ENCODE measurements at regions not wholly inside any gene's neighbourhood (a gene's known extent, or its start where the extent isn't known, plus 50 kb on each side); places are given as distances from the start of the nearest gene placed in this dataset.

DNA sequence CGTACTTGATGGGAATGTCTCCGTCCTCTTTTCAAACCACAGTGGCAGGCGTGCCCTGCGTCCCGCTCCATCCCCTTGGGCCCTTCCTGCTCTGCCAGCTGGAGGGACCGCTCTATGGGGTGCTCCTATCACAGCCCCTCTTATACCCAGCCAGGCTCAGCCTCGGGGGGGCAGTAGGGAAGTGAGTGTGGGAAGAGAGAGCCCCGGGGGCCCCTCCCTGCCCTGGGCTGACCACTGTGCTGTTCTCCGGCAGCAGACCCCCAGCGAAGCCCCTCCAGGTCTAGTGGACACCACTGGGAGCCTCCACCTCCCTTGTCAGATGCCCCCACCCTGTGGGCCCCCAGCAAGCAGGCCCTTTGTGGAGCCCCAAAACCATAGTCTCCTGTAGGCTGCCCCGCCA, 572.5 kb downstream of the BRD1 start:
- ATAC-seq (replicated peaks in 1 of 2) (no peak), DNase-seq (no peak)
- H3K36me3 Mint-ChIP-seq (ENCODE audit: insufficient read depth in 2 of 2): no peaks in the 10 kb centered on the region
- peaks cover 7% of the 10 kb centered on the region for H3K27me3 Mint-ChIP-seq (ENCODE audit: low read depth)
- no peak overlapping the region for H3K4me3 Mint-ChIP-seq
- H3K4me1 Mint-ChIP-seq (ENCODE audit: low read depth): no peaks in the 10 kb centered on the region
- no peaks in the 10 kb centered on the region for H3K9me3 Mint-ChIP-seq
- no peak overlapping the region for H3K27ac Mint-ChIP-seq

- no peak overlapping the region for H3K27ac Mint-ChIP-seq
- no peak for ATAC-seq (replicated peaks in 1 of 2)
- no peak for DNase-seq
- no peak overlapping the region for H3K4me3 Mint-ChIP-seq
- no peaks in the 10 kb centered on the region for H3K36me3 Mint-ChIP-seq (ENCODE audit: insufficient read depth in 2 of 2)
- H3K27me3 Mint-ChIP-seq (ENCODE audit: low read depth): peaks cover 16% of the 10 kb centered on the region
- H3K9me3 Mint-ChIP-seq: no peaks in the 10 kb centered on the region
- no peaks in the 10 kb centered on the region for H3K4me1 Mint-ChIP-seq (ENCODE audit: low read depth)
These were observed 574.0 kb downstream of the BRD1 start for GRCh38 chr22:49253656-49254055.

GRCh38 chr22:49251371-49251770, 576.3 kb downstream of the BRD1 start:
- Mint-ChIP-seq H3K27ac (no peak overlapping the region), H3K9me3 (no peaks in the 10 kb centered on the region), H3K36me3 (ENCODE audit: insufficient read depth in 2 of 2) (no peaks in the 10 kb centered on the region), H3K4me1 (ENCODE audit: low read depth) (no peaks in the 10 kb centered on the region), H3K4me3 (no peak overlapping the region), H3K27me3 (ENCODE audit: low read depth) (peaks cover 23% of the 10 kb centered on the region)
- ATAC-seq (replicated peaks in 1 of 2) (no peak), DNase-seq (no peak)

- DNase-seq (no peak), ATAC-seq (replicated peaks in 1 of 2) (no peak)
- H3K4me3 Mint-ChIP-seq: no peak overlapping the region
- no peaks in the 10 kb centered on the region for H3K9me3 Mint-ChIP-seq
- H3K27ac Mint-ChIP-seq: no peak overlapping the region
- no peaks in the 10 kb centered on the region for H3K4me1 Mint-ChIP-seq (ENCODE audit: low read depth)
- no peaks in the 10 kb centered on the region for H3K36me3 Mint-ChIP-seq (ENCODE audit: insufficient read depth in 2 of 2)
- H3K27me3 Mint-ChIP-seq (ENCODE audit: low read depth): peaks cover 23% of the 10 kb centered on the region
These were observed 580.3 kb downstream of the BRD1 start for GRCh38 chr22:49247194-49247924.

DNA sequence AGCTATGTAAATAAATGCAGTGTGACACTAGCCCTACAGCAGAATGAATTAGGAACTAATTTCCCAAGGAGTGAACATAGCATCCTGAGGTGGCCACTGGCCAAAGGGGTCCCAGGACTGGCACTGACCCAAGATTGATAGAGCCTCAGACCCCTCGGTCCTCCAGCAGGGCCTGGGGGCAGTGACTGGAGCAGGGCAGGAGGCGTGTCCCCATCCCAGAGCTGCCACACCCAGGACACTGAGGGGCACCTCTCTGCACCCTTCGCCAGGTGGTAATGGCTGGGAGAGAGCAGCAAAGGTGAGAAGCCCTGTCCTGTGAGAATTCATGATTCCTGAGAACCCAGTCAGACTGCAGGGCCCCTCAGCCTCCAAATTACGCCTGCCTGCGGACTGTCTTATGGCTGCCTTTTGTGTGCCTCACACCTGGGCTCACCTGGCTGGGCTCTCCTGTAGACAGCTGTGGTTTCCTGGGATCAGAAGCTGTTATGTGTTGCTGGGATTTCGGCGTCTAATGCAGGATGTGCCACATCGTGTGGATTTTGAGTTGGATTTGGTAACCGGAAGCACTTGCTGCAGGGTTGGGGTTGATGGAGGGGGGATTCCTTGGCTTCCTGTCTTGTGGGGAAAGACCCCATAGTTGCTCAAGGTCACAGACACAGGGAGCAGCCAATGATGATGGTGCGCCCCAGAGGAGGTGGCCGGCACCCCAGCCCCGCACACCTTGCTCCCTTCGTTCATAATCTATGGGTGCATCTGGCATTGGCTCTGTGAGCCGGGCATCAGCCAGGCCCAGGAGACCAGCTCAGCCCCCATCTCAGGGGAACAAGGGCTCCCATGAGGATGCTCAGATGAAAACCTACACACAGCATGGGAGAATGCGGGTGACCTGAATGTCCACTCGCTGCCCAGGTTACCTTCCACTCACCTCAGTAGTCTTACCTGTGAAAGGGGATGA, 582.9 kb downstream of the BRD1 start:
- no peak for ATAC-seq (replicated peaks in 1 of 2)
- Mint-ChIP-seq H3K27me3 (ENCODE audit: low read depth) (peaks cover 16% of the 10 kb centered on the region), H3K36me3 (ENCODE audit: insufficient read depth in 2 of 2) (no peaks in the 10 kb centered on the region), H3K4me1 (ENCODE audit: low read depth) (no peaks in the 10 kb centered on the region), H3K4me3 (no peak overlapping the region), H3K27ac (no peak overlapping the region), H3K9me3 (no peaks in the 10 kb centered on the region)
- DNase-seq: no peak

DNA sequence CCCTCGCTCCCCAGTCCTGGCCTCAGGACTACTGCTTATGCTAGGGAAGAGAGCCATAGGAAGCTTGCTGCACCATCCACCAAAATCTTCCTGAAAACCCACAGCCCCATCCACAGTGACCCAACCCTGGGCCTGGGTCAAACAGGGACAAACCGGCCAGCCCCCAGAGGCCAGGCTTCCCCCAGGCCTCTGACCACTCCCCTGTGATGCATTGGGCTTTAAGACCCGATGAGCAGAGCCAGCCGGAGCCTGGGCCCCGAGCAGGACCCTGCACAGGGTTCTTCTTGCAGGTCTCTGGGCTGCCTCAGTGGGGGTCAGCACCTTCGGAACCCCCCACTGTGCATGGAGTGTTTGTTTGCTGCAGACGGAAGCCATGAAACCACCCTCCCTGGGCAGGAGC, 583.7 kb downstream of the BRD1 start:
- no peak for DNase-seq
- Mint-ChIP-seq H3K9me3 (no peaks in the 10 kb centered on the region), H3K27me3 (ENCODE audit: low read depth) (peaks cover 9% of the 10 kb centered on the region), H3K36me3 (ENCODE audit: insufficient read depth in 2 of 2) (no peaks in the 10 kb centered on the region), H3K4me1 (ENCODE audit: low read depth) (no peaks in the 10 kb centered on the region), H3K4me3 (no peak overlapping the region), H3K27ac (no peak overlapping the region)
- no peak for ATAC-seq (replicated peaks in 1 of 2)

GRCh38 chr22:49243335-49243734, 584.3 kb downstream of the BRD1 start:
- H3K9me3 Mint-ChIP-seq: no peaks in the 10 kb centered on the region
- H3K4me1 Mint-ChIP-seq (ENCODE audit: low read depth): no peaks in the 10 kb centered on the region
- H3K36me3 Mint-ChIP-seq (ENCODE audit: insufficient read depth in 2 of 2): no peaks in the 10 kb centered on the region
- H3K27me3 Mint-ChIP-seq (ENCODE audit: low read depth): peaks cover 6% of the 10 kb centered on the region
- no peak overlapping the region for H3K27ac Mint-ChIP-seq
- ATAC-seq (replicated peaks in 1 of 2): no peak
- DNase-seq: no peak
- no peak overlapping the region for H3K4me3 Mint-ChIP-seq

GRCh38 chr22:49242480-49242879, 585.2 kb downstream of the BRD1 start:
- no peaks in the 10 kb centered on the region for H3K36me3 Mint-ChIP-seq (ENCODE audit: insufficient read depth in 2 of 2)
- H3K9me3 Mint-ChIP-seq: no peaks in the 10 kb centered on the region
- no peak overlapping the region for H3K4me3 Mint-ChIP-seq
- ATAC-seq (replicated peaks in 1 of 2): no peak
- no peak overlapping the region for H3K27ac Mint-ChIP-seq
- DNase-seq: no peak
- peaks cover 6% of the 10 kb centered on the region for H3K27me3 Mint-ChIP-seq (ENCODE audit: low read depth)
- H3K4me1 Mint-ChIP-seq (ENCODE audit: low read depth): no peaks in the 10 kb centered on the region

DNA sequence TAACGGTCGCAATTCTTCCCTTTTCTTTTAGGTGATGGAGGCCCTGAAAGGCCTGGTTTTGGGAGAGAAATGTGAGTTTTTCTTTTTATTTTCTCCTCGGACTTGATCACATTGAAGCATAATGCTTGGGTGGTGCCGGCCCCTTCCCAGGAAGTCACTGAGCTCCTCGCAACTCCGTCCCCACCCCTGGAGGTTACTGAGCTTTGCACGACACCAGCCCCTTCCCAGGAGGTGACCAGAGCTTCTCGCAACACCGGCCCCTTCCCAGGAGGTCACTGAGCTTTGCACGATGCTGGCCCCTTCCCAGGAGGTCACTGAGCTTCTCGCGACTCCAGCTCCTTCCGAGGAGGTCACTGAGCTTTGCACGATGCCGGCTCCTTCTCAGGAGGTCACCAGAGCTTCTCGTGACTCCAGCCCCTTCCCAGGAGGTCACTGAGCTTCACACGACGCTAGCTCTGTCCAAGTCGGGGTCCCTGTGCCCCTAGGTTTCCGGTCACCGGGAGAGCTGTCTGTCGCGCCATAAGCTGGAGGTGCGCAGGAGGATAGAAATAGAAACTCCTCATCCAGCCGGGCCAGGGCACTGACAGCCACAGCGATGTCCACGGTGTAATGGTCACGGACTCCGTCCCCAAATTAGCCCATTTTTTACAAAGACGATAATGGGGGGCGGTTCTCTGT, 586.4 kb downstream of the BRD1 start:
- no peaks in the 10 kb centered on the region for H3K36me3 Mint-ChIP-seq (ENCODE audit: insufficient read depth in 2 of 2)
- no peak overlapping the region for H3K27ac Mint-ChIP-seq
- H3K4me3 Mint-ChIP-seq: no peak overlapping the region
- ATAC-seq (replicated peaks in 1 of 2): no peak
- no peaks in the 10 kb centered on the region for H3K27me3 Mint-ChIP-seq (ENCODE audit: low read depth)
- no peaks in the 10 kb centered on the region for H3K9me3 Mint-ChIP-seq
- no peak for DNase-seq
- no peaks in the 10 kb centered on the region for H3K4me1 Mint-ChIP-seq (ENCODE audit: low read depth)

- Mint-ChIP-seq H3K4me1 (ENCODE audit: low read depth) (no peaks in the 10 kb centered on the region), H3K9me3 (no peaks in the 10 kb centered on the region), H3K4me3 (no peak overlapping the region), H3K27ac (no peak overlapping the region), H3K36me3 (ENCODE audit: insufficient read depth in 2 of 2) (no peaks in the 10 kb centered on the region), H3K27me3 (ENCODE audit: low read depth) (no peaks in the 10 kb centered on the region)
- ATAC-seq (replicated peaks in 1 of 2) (no peak), DNase-seq (no peak)
These were observed 587.2 kb downstream of the BRD1 start for GRCh38 chr22:49240472-49240871.

GRCh38 chr22:49240016-49240380, 587.7 kb downstream of the BRD1 start:
- ATAC-seq (replicated peaks in 1 of 2): no peak
- Mint-ChIP-seq H3K4me3 (no peak overlapping the region), H3K27me3 (ENCODE audit: low read depth) (no peaks in the 10 kb centered on the region), H3K36me3 (ENCODE audit: insufficient read depth in 2 of 2) (no peaks in the 10 kb centered on the region), H3K27ac (no peak overlapping the region), H3K4me1 (ENCODE audit: low read depth) (no peaks in the 10 kb centered on the region), H3K9me3 (no peaks in the 10 kb centered on the region)
- DNase-seq: no peak

DNA sequence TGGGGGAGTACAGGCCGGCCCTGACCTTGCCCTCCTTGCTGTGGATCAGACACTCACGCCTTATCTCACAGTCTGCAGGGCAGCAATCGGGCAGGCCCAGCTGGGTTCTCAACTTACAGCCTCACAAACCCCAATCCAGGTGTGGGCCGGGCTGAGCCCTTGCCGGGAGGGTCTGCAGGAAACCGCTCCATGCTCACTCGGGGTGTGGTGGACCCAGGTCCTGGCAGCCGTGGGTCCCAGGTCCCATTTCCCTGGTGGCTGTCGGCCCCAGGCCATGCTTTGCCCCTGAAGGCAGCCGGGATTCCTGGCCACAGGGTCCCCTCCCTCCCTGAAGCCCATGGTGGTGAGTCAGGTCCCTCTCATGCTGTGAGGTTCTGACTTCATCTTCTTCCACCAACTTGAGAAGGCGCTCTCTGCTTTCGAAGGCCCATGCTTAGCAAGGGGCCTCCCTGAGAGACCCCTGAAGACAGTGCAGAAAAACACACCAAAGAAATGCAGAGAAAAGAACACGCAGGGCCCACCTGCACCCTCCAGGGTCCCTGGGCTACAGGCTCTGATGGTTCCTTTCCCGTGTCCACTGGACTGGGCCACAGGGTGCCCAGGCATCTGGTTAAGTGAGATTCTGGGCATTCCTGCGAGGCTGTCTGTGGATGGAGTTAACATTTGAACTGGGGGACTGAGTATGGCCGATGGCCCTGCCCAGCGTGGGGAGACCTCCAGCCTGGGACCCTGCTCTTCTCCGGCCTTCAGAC, 588.2 kb downstream of the BRD1 start:
- DNase-seq: no peak
- Mint-ChIP-seq H3K9me3 (no peaks in the 10 kb centered on the region), H3K27ac (no peak overlapping the region), H3K4me1 (ENCODE audit: low read depth) (no peaks in the 10 kb centered on the region), H3K4me3 (no peak overlapping the region), H3K27me3 (ENCODE audit: low read depth) (no peaks in the 10 kb centered on the region), H3K36me3 (ENCODE audit: insufficient read depth in 2 of 2) (no peaks in the 10 kb centered on the region)
- ATAC-seq (replicated peaks in 1 of 2): no peak
